HG03558 (cell line): ENCODE measurements at regions not wholly inside any gene's neighbourhood (a gene's known extent, or its start where the extent isn't known, plus 50 kb on each side); places are given as distances from the start of the nearest gene placed in this dataset.
A peak's percentile ranks its signal among the peaks of the same experiment; 100 is the strongest.

Source experiments
- ATAC-seq: cut with Tn5 transposase; IDR thresholded peaks from one replicate; pipeline ENCODE4 v1.9.1; 2021; ENCODE audit warnings: moderate number of reproducible peaks; ENCODE audit not compliant: unreplicated experiment; ENCODE audit errors: extremely low read depth

DNA sequence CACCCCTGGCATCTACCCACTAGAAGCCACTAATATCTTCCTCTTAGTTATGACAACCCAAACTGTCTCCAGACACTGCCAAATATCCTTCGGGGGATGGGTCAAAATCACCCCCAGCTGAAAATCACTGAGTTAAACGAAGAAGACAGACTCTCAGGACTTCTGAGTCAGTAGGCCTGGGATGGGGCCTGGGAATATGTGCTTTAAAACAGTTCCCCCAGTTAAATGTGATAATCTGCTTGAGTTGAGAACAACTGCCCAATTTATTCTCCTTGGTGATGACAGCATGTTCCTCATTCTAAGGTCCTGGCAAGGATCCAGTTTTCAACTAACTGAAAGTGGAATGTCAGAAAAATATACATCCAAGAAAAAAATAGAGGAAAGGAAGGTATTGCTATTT, 52.4 kb downstream of the CBLL2 start:
- no peak for ATAC-seq

DNA sequence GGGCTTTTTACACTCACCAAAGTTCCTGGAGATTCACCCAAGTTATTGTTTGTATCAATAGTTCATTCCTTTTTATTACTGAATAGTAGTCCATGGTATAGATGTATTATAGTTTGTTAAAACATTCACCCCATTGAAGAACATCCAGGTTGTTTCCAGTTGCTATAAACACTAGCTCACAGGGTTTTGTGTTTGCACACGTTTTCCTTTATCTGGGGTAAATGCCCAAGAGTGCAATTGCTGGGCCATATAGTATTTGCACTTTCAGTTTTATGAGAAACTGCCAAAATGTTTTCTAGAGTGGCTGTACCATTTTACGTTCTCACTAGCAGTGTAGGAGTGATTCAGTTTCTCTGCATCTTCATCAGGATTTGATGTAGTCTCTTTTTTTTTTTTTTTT, 57.1 kb downstream of the CBLL2 start:
- no peak for ATAC-seq

DNA sequence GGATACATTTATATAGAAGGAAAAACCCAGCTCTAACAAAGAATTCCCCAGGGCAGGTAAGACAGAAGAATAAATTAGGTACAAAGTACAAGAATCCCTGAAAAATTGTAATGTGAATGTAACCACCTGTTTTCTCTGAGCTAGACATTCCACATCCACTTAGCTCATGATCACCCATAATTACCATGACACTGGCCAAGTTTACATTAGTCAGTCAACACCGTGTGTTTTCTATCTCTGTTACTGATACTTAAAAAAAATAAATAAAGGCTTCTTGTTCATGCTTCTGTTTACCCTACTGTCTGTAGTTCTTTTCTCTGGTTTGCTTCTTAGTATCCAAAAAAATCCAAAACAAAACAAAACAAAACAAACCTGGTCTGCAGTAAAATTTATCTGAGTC, 66.0 kb downstream of the CBLL2 start:
- ATAC-seq = no peak

DNA sequence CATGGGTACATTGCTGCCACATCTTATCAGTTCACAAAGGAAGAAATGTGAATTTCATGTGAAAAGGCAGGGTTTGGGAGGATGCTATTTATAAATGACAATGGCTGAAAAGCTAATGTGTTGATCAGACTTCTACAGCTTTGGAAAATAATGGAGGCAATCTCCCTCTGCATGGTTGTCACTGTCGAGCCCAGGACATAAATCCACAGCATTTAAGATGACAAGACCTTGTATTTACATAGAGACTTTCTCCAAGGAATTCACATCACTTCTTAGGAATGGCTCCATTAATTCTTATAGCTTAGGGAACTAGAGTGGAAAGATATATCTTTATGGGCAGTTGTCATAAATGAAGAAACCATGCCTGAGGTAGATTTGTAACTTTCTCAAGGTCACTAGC, 66.7 kb downstream of the CBLL2 start:
- no peak for ATAC-seq

DNA sequence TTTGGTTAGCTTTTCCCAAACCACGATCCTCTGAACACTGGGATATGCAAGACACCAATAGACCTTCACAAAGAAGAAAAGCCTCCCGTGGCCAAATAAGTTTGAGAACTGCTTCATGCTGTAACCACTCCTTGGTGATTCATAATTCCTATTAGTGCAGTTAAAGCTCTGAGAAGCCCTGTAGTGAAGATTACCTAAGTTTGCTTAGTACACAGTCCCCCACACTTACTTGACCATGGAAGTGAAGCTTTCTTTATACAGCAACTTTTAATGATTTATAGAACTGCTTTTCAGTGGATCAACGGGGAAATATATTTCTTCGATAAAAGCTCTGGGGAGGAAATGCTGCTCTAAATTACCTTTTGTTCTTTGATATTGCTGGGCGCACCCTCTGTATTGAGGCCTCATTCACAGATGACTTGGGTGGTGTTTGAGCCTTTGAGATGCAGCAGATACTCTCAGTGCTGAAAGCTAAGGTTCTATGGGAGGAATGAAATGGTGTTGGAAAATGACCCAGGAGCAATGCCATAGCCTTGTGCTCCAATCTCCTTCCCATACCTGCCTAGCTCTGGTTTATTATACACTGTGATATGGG, 67.4 kb downstream of the CBLL2 start:
- no peak for ATAC-seq

DNA sequence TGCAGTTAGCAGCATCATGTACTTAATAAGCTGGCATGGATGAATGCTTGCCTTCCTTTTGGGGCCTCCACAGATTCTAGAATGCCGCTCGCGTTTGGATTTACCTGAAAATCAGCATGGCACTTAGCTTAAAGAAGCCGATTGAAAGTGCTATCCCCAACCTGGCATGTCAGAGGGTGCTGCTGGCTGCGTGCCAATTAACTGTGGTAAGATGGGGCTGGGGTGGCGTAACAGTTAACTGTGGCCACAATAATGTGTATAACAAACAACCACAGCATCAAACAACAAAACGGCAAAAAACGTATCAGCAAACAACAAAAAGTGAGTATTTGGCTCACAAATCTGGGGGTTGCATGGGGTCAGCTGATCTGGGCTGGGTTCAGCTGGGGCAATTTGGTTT, 70.5 kb downstream of the CBLL2 start:
- no peak for ATAC-seq

DNA sequence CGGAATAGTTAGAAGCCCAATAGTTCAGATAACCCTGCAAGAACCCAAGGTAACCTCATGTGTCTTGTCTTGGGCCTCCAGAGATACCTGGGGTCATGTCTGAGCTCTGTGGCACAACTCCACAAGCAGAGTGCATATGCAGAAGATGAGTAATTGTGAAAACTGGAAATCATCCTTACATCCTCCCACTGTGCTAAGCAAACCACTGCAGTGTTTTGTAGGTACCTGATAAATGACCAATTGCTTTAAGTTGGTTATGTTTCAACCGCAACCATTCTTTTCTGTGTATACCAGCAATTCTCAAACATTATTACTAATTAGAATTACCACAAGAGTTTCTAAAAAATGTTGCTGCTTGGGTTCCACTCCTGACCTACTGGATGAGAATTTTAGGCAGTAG, 73.2 kb downstream of the CBLL2 start:
- ATAC-seq = peak; percentile 51

DNA sequence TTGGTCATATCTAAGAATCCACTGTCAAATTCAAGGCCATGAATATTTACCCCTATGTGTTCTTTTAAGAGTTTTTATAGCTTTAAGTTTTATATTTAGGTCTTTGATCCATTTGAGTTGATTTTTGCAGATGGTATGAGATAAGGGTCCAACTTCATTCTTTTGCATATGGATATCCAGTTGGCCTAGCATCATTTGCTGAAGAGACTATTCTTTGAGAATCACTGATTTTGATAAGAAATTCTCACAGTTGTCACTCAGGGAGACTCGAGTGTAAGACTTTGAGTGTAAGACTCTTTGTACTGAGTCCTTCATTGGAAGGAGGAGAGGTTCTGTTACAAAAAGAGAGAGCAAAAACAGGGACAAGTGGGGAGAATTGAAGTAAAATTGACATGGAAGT, 74.8 kb downstream of the CBLL2 start:
- ATAC-seq = no peak

DNA sequence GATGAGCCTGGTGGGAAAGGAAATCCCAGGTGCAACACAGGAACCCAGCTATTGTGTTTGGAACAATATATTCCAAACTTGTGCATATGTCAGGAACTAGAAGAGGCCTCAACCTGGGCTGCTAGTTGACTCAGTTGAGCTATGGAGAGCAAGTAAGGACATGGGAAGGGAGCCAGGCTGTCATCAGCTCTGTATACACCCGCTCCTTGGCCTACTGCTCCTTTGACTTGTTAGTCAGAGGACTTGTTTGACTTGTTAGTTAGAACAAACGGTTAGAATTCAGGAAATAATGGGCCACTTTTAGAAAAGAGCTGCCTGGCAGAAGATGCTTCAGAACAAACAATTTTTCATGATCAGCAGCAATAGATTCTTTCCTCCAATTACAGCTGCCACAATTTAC, 76.4 kb downstream of the CBLL2 start:
- ATAC-seq = no peak

DNA sequence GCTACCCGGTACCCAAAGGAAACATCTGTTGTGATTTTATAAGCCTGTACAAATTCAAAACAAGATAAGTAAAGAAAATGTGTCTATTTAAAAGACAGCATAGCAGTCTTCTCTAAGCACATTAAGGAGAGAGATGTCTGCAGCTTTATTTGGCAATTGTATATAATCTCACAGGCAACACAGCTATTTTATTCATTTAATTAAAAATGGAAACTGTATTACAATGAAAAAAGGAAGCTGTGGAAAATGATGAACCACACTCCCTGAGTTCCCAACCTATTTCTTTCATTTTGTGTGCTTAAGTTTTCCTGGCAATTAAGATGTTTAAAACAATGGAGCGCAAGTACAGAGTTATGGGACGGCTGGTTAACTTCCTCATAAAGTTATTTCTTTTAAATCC, 78.4 kb downstream of the CBLL2 start:
- ATAC-seq = no peak

DNA sequence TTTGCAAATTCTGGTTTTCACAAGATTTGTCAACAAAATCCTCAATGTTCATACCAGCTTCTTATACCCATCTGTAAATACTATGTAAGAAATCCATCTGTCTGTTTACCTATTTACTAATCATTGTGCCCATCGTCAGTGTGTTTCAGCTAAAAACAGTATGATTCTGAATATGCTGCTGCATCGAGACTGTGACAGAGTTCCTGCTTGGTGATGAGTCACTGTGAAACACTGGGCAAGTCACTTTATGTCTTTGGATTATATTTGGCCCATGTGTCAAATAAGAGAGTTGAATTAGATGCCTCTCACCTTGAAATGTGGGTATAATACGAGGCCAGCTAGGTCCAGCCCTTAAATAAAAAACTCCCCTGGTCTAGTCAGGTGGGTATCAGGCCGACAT, 79.3 kb downstream of the CBLL2 start:
- ATAC-seq = no peak

DNA sequence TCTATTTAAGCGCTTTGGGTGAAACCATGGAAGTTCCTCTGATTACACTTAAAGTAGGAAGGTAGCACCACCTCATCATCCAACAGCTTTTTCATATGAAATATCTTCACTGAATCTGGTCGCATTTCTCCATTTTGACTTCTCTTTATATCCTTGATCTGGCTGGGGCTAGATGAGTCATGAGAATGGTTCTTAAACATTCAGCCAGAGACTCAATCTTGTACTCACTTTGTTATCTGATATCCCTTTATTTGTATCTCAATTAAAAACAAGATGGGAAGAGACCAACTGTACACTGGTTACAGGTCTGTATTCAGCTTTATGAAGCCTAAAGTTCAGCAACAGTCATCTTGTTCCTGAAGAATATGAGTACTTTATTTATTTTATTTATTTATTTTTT, 84.9 kb downstream of the CBLL2 start:
- no peak for ATAC-seq

DNA sequence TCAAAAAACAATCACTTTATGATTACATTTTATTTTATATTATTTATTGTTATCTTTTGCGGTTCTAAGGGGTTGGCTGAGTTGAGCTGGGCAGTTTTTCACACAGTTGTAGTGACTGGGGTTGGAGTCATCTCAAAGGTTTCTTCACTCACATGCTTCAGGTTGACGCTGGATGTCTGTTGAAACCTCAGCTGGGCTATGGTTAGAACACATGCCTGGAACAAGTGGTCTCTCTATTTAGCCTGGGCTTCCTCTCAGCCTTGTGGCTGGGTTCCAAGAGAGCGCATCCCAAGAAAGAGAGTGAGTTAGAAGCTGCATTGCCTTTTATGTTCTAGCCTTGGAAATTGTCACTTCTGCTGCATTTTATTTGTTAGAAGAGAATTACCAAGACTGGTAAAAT, 87.4 kb downstream of the CBLL2 start:
- no peak for ATAC-seq

DNA sequence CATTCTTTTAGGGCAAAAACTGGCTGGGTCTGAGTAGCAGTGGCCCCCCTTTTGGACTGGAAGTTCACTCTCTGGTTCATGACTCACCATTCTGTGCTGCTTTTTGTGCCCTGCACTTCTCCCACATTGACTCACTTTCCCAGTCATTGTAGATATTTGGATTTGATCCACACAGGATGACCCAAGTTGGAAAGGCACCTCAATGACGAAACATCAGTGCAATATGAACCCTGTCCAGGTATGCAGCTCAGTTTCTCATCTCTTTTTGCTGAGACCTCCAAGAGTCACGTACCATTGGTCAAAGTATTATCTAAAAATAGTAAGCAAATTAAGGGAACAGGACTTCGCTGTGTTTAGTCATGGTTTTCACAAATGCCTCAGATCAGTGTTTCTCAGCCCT, 92.7 kb downstream of the CBLL2 start:
- no peak for ATAC-seq

DNA sequence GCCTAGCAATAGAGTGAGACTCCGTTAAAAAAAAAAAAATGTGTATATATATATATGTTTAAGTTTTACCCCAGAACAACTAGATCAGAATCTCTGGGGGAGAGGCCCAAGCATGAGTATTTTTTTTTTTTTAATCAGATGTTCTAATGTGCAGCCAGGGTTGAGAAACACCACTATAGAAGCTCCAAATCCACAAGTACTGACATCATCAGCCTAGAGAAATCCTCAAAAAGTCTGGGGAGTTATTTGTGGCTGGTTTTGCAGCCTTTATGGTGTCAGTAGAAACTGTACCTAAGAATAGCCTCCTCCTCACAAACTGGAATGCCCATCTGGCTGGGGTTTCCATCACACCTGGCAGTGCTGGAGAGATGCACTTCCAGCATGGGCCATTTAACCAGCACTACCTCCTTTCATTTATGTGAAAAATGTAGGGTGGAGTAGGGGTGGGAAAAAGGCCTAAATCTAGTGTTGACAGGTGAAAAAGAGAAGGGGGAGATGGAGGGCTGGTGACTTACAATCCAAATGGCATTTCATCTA, 93.5 kb downstream of the CBLL2 start:
- no peak for ATAC-seq

DNA sequence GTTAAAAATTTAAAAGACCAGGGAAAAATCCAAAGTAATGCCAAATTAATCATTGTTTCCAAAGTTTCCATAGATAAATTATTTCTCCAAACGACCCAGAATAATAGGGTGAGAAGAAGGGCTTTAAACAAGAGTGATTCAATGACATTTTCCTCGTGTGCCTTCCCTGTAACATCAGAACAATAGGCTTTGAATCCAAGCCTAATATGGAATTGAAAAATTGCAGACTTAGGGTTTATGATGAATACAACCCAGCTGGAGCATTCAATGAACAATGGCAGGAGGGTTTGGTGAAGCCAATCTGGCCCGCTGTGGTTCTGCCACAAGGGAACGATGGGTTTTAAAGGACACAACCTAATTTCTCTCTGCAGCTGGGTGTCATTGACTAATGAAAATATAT, 94.2 kb downstream of the CBLL2 start:
- no peak for ATAC-seq

DNA sequence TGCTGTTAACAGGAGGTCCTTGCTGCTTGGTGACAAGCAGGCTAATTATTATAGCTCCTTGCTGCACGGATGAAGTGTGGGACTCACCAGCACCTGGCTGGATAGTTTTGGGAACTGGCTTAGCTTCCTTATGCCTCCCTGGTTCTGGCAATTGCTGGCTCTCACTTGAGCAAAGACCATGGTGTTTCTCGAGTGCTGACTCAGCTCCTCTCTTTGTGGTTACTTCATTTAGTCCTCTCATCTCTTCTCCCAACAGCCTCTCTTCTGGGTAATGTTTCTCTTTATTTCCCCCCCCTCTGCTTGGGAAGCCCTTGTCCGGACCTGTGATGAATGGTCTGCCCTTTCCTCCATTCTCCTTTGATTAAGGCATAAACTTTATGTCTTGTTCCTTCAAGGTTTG, 100.4 kb downstream of the CBLL2 start:
- ATAC-seq = no peak

DNA sequence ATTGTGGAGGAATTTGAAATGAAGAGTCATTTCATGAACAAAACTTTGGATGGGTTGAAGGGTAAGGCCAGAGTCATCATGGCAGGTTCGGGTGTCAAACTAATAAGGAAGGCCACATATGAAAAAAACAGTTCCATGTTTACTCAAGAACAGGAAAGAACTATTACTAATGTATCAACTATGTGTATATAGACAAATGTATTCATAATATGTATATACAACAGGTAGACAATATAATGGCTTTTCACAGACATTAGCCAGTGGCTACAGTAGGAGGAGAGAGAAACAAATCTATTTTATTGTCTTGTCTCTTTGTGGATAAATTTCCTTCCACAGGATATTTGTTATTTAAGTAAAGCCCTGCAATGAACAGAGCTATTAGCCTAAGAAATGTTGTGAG, 101.1 kb downstream of the CBLL2 start:
- no peak for ATAC-seq

DNA sequence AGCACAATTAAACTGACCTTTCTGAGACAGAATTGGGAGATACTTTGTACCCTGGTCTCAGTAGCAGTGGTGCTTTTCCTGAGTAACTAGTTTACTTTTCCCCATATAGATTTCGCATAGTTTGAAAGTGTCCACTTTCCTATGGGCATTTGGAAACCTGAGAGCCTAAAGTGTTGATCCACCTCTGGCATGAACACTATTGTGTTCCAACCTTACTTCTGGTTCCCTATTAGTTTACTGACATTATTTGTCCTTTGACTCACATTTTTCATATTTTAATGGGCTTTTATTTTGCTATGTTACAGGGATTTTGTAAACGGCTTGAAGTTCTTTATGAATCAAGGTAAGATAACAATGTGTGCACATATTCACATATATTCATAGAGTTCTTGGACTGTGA, 103.7 kb downstream of the CBLL2 start:
- ATAC-seq = no peak

DNA sequence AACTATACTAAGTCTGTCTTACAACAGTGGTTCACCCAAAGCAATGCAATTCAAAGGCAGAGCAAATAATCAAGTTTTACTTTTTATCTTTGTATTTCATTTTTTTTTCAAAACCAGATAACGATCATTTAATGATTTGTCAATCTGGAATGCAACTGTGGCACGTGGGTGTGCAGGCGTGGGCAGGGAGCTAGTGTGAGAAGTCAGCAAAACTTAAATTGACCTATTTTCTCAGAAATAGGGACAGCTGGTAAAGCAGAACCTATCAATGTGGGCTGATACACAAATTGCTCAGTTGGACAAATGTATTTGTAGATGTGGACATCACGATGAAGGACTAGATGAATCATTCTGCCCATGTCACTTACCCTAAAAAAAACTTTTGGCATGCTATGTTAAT, 105.6 kb downstream of the CBLL2 start:
- no peak for ATAC-seq

DNA sequence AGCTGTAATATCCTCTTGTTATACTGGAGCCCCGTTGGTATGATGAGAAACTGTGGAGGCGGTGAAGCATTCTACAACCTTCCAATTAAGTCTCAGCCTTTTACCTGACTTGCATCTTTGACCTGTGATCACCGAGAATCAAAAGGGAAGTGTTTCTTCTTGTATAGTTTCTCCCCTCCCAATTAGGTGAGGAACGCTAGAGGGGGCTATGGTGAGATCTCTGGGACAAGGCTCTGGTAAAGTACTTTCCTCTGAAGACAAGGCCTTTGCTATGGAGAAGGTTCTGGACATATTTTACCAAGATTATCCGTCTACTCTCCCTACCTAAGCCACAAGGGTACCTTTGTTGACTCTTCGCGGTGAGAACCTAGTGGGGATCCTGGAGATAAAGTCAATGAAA, 111.3 kb downstream of the CBLL2 start:
- no peak for ATAC-seq

DNA sequence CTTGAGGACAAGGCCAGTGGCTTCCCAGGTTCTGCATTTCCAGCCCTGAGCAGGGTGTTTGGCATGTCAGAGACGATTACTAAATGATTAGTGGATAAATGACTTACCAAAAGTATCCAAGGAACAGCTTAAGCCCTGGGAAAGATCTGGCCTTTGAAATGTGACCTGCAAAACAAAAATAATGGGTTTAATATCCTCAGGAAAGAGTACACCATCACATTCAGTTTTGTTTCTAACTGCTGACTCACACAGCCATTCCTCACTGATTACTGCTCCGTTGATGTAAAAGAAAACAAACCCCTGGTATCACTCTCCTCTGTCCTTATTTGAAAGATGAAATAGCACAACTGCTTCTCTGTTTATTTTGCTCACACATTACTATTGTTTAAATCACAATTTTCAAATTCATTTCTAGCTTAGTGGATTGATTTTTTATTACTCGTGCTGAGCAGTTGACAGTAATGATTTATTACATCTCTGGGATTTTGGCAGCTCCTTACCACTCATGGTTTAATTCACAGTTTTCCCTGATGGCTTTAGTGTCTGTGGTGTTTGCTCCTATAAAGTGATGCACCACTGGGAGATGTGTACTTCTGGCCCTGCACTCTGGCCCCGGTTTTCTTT, 117.0 kb downstream of the CBLL2 start:
- ATAC-seq = no peak
